NCI-H1436 treated with DMSO at 0.1 percent for 48 hours (cell line): ENCODE measurements at regions not wholly inside any gene's neighbourhood (a gene's known extent, or its start where the extent isn't known, plus 50 kb on each side); places are given as distances from the start of the nearest gene placed in this dataset.

ENCODE experiments used
- DNase-seq: peaks from one replicate; lab custom pipeline; 2025; lab: John Stamatoyannopoulos, UW

DNA sequence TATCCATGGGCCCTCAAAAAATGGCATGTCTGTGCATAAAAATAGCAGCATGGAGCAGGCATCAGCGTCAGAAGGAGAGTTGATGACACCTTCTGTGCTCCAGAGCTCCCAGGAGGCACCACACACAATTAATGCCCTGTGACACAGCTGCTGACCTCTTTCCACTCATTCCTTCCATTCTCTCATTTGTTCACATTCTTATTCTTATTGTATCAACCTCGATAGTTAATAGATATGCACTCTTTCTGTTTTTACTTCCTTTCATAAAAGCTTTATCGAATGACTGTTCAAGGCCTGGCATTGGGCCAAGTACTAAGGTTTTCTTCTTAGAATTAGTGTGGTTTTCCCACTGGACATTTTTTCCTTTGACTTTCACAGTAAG lies 266.0 kb upstream of the MTNR1B start:
- no peak for DNase-seq

DNA sequence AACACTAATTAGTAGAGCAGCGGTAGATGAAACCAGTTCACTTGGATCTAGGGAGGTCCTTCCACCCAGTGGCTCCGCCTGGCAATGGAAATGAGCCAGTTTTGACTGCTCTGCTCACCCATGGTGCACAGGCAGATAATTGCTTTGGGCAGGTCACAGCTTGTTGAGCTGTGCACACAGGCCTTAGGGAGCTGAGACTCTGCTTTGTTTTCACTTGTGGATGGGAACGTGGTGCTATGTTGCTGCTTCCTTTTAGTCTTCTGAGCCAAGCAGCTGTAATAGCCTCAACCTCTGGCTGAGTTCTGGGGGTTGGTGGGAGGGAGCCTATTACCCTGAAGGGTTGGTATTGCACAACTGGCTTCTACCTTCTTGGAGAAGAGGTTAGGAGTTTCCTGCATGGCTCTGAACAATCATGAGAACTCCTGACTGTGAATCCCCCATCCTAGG lies 262.3 kb upstream of the MTNR1B start:
- no peak for DNase-seq

DNA sequence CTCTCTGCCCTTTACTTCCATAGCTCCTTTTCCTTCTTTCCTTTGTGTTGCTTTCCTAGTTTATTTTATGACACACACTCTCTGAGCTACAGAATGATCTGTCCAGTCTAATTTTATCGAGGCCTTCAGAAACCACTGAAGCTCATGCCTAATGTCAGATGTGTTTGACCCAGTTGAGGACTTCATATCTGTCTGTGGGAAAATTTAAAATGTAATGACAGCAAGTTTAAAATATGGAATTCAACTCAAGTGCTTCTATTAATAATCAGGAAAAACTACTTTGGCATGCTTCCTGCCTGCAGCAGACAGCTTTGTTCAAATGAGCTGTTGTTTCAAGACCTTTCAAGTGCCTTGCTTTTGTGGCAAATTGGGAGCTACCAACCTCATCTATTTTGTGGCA lies 261.8 kb upstream of the MTNR1B start:
- no peak for DNase-seq

DNA sequence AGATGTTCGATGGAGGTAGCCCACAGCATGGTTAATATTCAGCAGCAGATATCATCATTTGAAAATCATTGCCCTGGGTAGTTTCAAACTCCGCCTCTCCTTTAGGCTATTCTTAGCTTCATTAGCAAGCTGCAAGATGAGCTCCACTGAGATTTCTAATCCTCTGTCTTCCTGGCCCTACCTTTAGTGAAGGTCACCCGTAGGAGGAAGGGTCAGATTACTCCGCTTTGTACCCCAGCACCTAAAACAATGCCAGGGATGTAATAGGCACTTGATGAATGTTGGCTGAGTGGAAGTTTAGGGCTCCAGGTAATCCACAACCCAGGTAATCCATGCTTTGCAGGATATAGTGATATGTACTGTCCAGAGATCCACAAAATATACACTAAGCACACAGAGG lies 260.1 kb upstream of the MTNR1B start:
- no peak for DNase-seq

DNA sequence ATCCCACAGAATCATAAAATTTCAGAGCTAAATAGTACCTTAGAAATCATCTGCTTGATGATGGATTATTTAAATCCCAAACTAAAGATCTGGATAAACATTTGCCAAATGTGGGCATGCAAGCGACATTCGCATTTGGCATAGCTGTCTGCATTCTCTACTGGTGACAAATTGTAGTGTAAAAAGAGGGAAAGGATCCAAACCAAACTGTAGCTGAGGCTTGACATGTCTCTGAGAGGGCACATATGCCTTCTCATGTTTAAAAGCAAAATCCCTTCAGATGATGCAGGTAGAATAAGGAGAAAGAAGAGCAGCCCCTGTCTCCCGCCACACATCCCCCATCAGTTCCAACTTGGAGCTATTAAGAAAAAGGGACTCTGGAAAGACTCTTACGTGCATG lies 257.5 kb upstream of the MTNR1B start:
- DNase-seq, result no peak

DNA sequence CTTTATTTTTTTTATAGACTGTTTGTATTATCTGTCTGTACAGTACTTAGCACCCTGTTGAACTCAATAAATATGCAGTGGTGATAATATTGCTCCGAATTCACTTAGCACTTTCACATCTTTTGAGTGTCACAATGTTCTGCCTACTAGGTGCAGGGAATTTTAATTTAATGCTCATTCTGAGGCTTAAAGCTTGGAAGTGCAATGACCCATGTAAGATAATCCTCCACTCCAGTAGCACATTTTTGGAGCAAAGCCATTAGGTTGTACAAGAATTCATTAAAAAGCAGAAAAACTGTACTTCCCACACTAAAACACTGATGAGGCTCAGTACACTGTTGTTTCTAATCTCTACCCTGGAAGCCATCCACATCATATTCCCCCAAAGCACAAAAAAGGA lies 255.3 kb upstream of the MTNR1B start:
- DNase-seq, result no peak

DNA sequence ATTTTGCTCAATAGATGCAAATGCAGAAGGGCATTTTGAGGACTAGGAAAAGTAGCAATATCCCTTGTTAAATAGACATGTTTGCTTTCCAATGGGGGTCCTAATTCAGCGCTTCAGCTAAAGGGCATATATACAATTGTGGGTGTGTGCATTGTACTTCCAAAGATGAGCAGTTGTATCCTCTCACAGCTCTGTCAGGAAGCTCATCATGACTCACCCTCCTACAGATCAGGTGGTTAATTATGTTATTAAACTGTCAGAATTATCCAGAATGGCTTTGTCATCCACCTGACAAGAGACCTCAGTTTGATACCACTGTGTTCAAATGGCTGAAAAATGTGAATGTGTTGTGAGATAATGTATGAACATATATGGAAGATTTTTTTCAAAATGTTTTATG lies 252.2 kb upstream of the MTNR1B start:
- no peak for DNase-seq

DNA sequence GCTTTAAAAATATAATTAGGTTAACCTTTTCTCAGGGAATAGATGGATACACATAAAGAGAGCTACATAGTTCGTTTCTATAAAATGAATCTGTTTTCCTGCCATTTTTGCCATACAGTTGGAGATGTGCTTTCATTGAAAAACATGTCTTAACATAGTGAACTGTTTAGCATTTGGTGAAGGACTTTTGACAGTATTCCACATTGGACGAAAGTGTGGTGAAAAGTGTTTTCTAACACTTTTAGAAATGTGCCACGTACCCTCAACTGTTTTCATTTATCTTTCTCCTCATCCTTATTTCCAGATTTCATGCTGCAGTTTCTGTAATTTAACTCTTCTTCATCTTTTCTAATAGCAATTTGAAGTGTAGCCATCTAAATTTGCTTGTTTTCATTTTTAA lies 249.1 kb upstream of the MTNR1B start:
- no peak for DNase-seq

DNA sequence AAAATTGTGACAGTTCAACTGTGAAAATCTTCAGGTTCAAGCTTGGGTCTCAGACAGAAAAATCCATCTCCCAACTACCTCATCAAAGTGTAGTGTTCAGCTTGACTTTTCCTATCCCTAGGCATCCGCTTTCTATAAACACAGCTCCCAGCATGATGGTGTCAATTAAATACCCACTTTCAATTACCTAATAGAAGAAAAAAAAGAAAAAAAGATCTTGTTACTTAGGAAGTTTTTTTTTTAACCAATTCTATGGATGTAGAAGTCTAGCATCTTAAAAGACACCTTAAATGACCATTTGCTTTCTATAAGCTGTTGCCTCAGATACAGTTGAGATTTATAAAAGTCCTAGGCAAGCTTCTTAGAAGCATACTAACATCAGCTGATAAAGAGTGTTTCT lies 244.1 kb upstream of the MTNR1B start:
- DNase-seq, result no peak

DNA sequence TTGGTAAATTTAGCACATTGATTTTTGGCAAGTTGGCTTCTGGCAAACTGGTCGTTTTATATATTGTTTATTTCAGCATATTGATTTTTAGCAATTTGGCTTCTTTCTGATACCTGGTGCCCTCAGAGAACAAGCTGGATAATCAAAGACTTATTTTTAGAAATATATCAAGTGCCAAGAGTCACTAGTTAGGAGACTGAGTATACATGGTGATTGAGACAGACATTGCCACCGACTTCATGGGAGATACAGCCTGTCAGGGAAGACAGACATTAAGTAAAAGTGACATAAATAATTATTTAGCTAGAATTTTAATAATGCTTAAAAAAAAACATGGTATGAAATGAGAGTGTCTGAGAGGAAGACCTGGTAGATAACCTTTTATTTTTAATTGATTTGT lies 242.3 kb upstream of the MTNR1B start:
- no peak for DNase-seq

DNA sequence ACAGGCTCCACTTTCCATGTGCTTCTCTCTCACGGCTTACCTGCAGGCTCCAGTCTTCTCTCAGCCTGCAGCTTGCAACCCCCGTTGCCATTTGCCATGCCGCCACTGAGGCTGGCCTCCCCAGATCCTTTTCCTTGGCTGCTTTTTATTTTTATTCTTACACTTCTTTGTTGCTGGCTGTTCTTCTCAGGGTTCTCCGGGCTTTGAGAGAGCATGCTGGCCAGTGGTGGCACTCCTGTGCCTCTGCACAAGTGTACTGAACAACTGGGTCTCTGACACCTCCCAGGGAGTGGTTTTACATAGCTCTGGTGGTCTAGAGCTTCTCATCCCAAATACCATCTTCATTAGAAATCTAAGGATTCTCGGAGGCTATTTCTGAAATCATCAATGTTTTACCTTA lies 241.7 kb upstream of the MTNR1B start:
- no peak for DNase-seq

DNA sequence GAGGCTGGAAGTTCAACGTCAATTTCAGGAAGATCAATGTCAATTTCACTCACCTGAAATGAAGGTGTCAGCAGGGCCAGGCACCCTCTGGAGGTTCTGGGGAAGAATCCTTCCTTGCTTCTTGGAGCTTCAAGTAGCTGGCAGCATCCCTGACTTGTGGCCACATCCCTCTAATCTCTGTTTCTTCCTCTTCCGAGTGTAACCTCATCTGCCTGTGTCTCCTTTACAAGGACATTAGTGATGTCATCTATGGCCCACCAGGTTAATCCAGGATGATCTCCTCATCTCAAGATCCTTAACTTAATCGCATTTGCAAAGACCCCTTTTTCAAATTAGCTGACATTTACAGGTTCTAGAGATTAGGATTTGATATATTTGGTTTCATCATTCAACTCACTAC lies 240.8 kb upstream of the MTNR1B start:
- no peak for DNase-seq

DNA sequence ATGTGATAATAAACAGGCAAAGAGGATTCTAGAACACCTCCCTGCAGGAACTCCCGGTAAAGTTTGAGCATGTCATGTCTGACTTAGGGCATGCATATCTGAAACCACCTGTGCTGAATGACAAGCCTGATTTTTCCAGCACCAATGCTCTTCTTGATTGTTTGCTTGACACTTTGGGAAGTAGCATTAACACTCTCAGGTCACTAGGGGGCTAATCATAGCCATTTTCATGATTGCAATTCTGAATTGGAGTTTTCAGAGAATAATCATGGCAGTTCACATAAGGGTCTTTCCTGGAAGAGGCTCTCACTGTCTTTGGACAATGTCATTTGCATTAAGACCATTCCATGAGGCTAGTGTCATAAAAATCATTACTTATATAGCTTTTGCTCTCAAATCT lies 234.4 kb upstream of the MTNR1B start:
- DNase-seq, result no peak

DNA sequence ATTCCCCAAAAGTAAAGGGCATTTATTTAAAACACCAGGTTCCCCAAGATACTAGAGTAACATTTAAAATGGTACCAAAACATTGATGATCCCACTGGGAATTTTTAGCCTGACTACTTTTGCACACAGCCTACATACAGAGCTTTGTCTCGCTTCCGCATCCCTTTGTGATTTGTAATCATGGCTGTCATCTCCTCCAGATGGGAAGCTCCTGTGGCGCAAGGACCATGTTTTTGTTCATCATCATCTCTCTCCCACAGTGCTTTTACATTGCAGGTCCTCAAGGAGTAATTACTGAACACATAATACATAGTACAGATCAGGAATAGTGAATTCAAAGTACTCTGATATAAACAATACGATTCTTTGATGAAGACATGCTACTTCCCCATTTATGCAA lies 231.2 kb upstream of the MTNR1B start:
- DNase-seq, result no peak

DNA sequence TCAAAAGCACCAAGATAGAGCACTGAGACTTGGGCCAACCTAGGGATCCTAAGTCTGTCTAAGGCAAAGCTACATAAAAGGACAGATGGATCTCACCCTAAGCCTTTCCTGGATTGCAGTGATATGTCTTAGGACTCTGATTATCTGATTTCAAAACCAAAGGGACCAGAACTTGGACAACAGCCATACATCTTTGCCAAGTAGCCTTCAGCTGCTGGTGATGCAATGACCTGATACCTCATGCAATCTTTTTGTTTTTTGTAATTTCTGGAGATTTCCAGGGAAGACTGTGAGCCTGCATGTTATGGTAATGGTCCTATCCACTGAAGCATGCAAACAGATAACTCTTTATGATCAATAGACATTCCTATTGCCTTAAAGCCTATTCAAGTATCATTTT lies 230.4 kb upstream of the MTNR1B start:
- no peak for DNase-seq

DNA sequence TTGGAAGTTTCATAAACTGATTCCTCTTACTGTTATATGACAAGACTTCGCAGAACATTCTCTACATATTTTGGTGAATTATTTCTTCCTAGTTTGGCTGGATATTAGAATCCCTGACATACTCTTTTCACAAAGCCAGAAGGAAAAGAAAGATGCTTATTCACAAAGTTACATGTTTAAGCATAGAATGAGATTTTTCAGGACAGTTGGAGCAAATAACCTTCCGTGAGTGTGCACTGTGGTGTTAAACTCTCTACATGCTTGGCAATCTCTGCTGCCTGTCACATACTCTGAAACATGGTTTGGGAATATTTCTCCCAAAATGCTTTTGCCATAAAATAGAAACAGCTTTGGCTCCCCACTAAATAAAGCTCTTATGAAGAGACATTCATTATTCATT lies 230.0 kb upstream of the MTNR1B start:
- no peak for DNase-seq

DNA sequence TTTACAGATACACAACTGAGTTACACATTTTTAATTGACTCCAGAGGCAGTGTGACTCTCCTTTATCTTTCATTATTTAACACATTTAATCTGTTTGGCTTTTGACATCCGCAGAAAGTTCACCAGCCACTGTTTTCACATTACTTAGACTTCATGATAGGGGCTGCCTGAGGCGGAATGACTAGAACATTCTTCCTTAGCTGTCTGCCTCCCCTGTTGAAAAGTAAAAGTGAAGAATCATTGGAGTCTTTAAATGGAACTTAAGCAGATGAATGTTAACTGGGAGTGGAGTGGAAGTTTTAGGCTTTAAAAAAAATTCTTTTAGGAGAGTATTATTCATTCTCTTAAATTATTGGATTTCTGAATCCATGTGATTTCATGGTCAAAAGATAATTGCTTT lies 229.2 kb upstream of the MTNR1B start:
- no peak for DNase-seq

DNA sequence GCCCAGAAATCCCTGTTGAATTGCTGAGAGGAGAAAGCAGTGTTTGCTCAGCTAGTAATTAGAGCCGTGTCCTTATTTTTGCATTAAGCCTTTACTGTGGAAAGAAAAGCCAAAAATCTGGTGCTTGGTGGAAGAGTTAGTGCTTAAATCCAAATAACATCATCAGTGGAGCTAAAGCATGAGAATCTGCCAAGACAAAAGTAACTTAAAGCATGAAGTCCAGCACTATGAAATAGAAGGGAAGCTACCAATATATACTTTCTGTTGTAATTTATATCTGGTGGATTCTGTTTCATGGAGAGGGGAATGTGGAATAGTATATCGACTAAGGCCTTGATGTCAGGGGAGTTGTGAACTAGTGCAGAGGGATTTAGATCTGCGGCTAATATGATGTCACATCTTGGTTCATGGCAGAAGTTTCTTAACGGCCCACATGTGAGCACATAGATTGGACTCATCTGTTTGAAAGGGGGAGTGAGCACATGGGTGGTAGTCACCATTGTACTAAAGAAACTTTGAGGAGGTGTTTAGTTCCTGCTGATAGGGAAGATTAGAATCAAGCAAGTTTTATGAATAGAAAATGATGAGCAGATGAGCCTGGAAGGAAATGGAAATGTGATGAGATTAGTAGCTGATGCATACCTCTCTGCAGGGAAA lies 224.4 kb upstream of the MTNR1B start:
- no peak for DNase-seq

DNA sequence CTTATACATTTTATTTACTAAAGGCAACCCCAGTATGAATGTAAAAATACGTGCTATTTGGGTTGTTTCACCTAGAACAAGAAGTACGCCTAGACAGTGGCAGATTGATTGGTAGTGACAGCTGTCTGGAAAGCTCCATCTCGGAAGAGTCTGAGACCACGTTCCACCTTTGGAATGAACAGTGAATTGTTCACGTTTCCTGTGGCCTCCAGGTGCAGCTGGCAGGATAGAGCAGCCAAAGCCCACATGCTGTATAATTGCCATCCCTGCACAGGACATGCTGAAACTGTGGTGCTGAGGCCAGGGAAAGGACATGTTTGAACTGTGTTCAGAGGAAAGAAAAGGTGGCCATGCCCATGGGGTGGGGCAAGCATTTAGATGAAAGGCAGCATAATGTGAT lies 218.7 kb upstream of the MTNR1B start:
- DNase-seq, result no peak

DNA sequence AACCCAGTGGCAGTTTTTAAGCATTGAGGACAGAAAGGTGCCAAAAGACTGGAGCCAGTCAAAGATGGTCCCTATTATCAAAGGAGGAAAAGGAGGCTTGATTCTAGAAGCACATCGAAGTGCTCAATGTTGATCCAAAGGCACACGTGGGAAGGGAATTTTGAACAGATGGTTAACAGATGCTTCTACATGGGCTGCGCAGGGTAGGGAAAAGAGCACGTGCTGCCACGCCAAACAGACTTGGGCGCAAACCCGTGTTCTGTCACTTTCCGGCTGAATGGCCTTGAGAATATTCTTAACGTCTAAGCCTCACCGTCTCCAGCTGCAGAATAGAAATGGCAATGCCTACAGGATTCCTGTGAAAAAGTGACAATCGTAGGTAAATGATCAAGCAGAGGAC lies 217.9 kb upstream of the MTNR1B start:
- no peak for DNase-seq

DNA sequence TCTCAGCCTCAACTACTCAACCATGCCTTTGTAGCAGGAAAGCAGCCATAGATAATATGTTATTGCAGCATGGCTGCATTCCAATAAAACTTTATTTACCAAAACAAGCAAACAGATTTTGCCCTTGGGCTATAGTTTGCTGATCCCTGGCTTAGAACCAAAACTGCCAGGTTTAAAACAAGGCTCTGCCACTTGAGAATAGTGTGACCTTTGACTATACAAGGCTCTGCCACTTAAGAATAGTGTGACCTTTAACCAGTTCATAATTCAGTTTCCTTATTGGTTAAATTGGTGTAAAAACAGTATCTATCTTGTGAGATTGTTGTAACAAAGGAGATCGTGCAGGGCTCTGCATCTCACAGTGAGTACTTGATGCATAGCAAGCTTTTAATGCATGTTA lies 217.3 kb upstream of the MTNR1B start:
- no peak for DNase-seq

DNA sequence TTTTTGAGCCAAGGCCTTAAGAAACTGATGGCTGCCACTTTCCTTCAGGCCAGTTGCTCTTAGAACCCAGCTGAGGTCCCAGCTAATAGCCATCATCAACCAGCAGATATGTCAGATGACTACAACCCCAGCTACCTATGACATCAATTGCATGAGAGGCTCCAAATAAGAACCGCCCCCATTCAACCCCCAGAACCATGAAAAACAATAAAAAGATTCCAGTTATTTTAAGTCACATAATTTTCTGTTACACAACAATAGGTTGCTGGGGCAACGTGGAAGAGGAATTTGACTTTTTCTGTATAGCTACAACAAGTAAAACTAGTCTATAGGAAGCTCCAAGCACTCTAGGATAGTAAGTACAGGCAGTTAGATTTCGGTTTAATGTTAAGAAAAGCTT lies 216.3 kb upstream of the MTNR1B start:
- DNase-seq, result no peak

DNA sequence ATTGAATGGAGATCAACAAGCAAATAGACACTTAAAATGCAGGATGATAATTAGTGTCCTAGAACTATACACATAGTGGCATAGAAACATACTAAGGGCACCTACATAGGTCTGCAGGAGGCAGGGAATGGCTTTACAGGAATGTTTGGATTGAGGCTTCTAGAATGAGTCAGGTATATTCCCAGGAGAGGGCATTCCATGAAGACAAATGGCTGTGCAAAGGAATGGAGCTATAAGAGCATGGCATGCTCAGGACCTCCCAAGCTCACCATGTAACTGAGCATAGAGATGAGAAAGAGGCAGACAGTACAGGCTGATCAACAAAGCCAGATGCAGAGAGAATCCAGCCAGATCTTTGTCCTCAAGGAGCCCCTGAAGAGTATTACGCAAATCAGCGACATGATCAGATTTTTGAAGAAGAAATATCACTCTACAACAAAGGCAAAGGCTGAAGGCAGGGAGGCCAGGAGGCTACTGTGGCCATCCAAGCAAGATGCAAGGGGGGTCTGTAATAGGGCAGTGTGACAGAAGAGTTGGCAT lies 211.1 kb upstream of the MTNR1B start:
- DNase-seq, result no peak

DNA sequence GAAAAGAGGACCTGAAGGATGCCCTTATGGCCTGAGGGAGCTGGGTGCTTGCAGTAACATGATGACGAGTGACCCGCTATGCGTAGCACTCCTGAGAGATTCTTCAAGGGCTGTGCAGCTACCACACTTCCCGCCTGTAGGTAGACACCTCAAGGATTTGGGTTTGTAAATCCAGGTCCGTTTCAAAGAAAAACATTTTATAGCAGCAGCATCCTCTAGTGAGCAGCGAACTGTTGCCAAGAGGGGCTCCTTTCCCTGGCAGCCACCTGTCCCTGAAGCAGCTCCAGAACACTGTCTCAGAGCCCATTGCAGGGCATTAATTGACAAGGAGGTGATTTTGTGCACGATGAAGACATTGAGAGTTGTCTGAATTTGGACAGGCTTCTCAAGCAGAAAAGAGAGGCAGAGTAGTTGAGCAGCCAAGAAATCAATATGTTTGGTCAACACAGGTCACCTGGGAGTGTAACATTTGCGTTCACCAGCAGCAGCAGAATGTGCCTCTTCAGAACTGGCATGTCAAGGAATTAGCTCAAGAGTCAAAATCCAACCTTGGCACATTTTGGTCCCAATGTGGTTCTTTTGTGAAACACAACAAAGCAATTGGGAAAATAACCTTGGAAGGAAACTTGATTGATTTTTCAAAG lies 209.8 kb upstream of the MTNR1B start:
- DNase-seq, result no peak
